Transverse colon (tissue), 4 donors: ENCODE measurements at regions not wholly inside any gene's neighbourhood (a gene's known extent, or its start where the extent isn't known, plus 50 kb on each side); places are given as distances from the start of the nearest gene placed in this dataset.

ENCODE experiments used
- CTCF ChIP-seq, 5 experiments: fragments of 200-600 bp in 3 of 5; fragments of 450-650 bp in 2 of 5; sonication (generic) in 3 of 5; IDR thresholded peaks; 1 replicate in 2 of 5; 2 replicates in 3 of 5; pipeline ENCODE4 v1.5.1; 2016 to 2017; ENCODE audit warnings: antibody characterized with exemption in 5 of 5, inconsistent platforms in 3 of 5, mild to moderate bottlenecking in 2 of 5, moderate library complexity in 1 of 5
- POLR2AphosphoS5 ChIP-seq, 3 donors: sonication (generic); formaldehyde crosslinking; IDR thresholded peaks; one replicate each; pipeline ENCODE4 v1.6.1; 2016; ENCODE audit warnings: antibody characterized with exemption in 3 of 3

- no peak for TF ChIP-seq CTCF (IDR thresholded peaks at IDR 0.05)
- no peak for TF ChIP-seq POLR2AphosphoS5 (IDR thresholded peaks at IDR 0.05)
These were observed 71.8 kb upstream of the STEAP1B start for GRCh38 chr7:22571766-22572165.
